DND-41 (cell line): ENCODE measurements at regions not wholly inside any gene's neighbourhood (a gene's known extent, or its start where the extent isn't known, plus 50 kb on each side); places are given as distances from the start of the nearest gene placed in this dataset.

ENCODE experiments used
- ATAC-seq: fragments of 200-7000 bp; cut with Tn5 transposase; 3 replicates; pipeline ENCODE4 v1.9.1; 2021; ENCODE audit warnings: low read depth; ENCODE audit not compliant: insufficient read depth
- DNase-seq: peaks from one replicate; pipeline ENCODE4 v3.0.0-alpha.2; 2020
- H2AFZ ChIP-seq: 2 replicates; pipeline ENCODE4 v1.6.0; 2012; ENCODE audit warnings: low read depth, low read length
- H3K27ac ChIP-seq: 2 replicates; pipeline ENCODE4 v1.5.1; 2012; ENCODE audit warnings: low read length, inconsistent platforms
- H3K27me3 ChIP-seq: fragments of 200-600 bp; sonication (generic); 2 replicates; pipeline ENCODE4 v1.6.0; 2012; ENCODE audit warnings: low read length, mild to moderate bottlenecking, inconsistent platforms; ENCODE audit not compliant: insufficient read depth, poor library complexity
- H3K36me3 ChIP-seq: 2 replicates; pipeline ENCODE4 v1.5.1; 2012; ENCODE audit warnings: low read length, inconsistent platforms; ENCODE audit not compliant: insufficient read depth
- H3K4me1 ChIP-seq: 2 replicates; pipeline ENCODE4 v1.5.1; 2012; ENCODE audit warnings: mild to moderate bottlenecking, low read length; ENCODE audit not compliant: insufficient read depth
- H3K4me2 ChIP-seq: 2 replicates; pipeline ENCODE4 v1.6.0; 2012; ENCODE audit warnings: mild to moderate bottlenecking, moderate library complexity, low read length, inconsistent platforms; ENCODE audit not compliant: insufficient read depth
- H3K4me3 ChIP-seq, 2 experiments: fragments of 200-600 bp in 1 of 2; shearing (Covaris generic) in 1 of 2; 2 replicates each; pipeline ENCODE4 v1.5.1; 2012 to 2016; ENCODE audit warnings: inconsistent platforms in 2 of 2, low read length in 2 of 2, mild to moderate bottlenecking in 2 of 2, low read depth in 1 of 2, moderate library complexity in 1 of 2
- H3K79me2 ChIP-seq: 2 replicates; pipeline ENCODE4 v1.6.0; 2012; ENCODE audit warnings: low read length, inconsistent platforms; ENCODE audit not compliant: insufficient read depth
- H3K9ac ChIP-seq: 2 replicates; pipeline ENCODE4 v1.6.0; 2012; ENCODE audit warnings: low read depth, mild to moderate bottlenecking, inconsistent platforms, low read length, moderate library complexity
- H3K9me3 ChIP-seq: 2 replicates; pipeline ENCODE4 v1.5.1; 2012; ENCODE audit warnings: low read length, moderate library complexity, mild to moderate bottlenecking, inconsistent platforms; ENCODE audit not compliant: insufficient read depth, severe bottlenecking
- H4K20me1 ChIP-seq: 2 replicates; pipeline ENCODE4 v1.6.0; 2012; ENCODE audit warnings: low read length; ENCODE audit not compliant: insufficient read depth
- EZH2 ChIP-seq: IDR thresholded peaks from 3 replicates; pipeline ENCODE4 v1.6.1; 2012; ENCODE audit warnings: borderline replicate concordance, low read depth, mild to moderate bottlenecking, moderate library complexity, low read length, inconsistent platforms; ENCODE audit not compliant: severe bottlenecking
- TF ChIP-seq, protein P1 (sequence below): IDR thresholded peaks from 2 replicates; pipeline ENCODE4 v1.5.1; 2012; ENCODE audit warnings: borderline replicate concordance, low read length, moderate library complexity, mild to moderate bottlenecking; ENCODE audit not compliant: poor library complexity, severe bottlenecking; ENCODE audit errors: extremely low read depth

DNA sequence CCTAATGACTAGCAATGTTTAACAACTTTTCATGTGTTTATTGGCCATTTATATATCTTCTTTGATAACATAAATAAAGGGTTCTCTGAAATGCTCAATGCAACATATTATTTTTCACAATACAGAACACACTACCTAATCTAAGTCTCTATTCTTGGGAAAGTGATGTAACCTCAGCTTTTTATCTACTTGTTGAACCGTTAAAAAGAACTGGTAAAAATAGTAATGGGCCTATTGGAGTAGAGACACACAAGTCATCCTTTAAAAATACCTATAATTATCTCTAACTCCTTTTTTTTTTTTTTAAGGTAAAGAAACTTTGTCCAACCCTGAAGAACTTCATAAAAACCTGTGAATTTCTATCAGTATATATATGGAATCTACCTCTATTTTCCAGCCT is 1067.7 kb upstream of the CELF4 start:
- Histone ChIP-seq H3K4me2 (no peak overlapping the region), H3K79me2 (no peaks in the 10 kb centered on the region), H3K9me3 (no peaks in the 10 kb centered on the region), H3K27me3 (no peaks in the 10 kb centered on the region), H3K27ac (no peak overlapping the region), H3K9ac (no peak overlapping the region), H3K4me1 (no peaks in the 10 kb centered on the region), H4K20me1 (no peaks in the 10 kb centered on the region), H3K36me3 (no peaks in the 10 kb centered on the region), H3K4me3 (no peak overlapping the region), H2AFZ (no peak overlapping the region)
- DNase-seq (no peak), ATAC-seq (no peak)
- no peak for TF ChIP-seq EZH2
- TF ChIP-seq, protein P1, sequence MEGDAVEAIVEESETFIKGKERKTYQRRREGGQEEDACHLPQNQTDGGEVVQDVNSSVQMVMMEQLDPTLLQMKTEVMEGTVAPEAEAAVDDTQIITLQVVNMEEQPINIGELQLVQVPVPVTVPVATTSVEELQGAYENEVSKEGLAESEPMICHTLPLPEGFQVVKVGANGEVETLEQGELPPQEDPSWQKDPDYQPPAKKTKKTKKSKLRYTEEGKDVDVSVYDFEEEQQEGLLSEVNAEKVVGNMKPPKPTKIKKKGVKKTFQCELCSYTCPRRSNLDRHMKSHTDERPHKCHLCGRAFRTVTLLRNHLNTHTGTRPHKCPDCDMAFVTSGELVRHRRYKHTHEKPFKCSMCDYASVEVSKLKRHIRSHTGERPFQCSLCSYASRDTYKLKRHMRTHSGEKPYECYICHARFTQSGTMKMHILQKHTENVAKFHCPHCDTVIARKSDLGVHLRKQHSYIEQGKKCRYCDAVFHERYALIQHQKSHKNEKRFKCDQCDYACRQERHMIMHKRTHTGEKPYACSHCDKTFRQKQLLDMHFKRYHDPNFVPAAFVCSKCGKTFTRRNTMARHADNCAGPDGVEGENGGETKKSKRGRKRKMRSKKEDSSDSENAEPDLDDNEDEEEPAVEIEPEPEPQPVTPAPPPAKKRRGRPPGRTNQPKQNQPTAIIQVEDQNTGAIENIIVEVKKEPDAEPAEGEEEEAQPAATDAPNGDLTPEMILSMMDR = no peak

DNA sequence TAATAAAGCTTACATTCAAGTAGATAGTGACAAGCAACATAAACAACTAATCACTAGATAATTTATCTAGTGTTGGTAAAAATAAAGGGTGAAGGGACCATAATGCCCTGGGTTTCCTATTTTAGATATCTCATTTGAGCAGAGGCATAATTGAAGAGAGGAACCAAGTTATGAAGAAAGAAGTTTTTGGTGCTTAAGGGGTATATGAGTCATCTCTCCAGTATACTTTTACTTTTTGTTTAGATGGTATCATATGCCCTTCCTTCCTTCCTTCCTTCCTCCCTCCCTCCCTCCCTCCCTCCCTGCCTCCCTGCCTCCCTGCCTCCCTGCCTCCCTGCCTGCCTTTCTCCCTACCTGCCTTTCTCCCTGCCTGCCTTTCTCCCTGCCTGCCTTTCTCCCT is 1053.5 kb upstream of the CELF4 start:
- no peak overlapping the region for H3K27ac ChIP-seq
- no peaks in the 10 kb centered on the region for H3K27me3 ChIP-seq
- H3K36me3 ChIP-seq = no peaks in the 10 kb centered on the region
- H3K9ac ChIP-seq = no peak overlapping the region
- H3K4me3 ChIP-seq = no peak overlapping the region
- H3K9me3 ChIP-seq = no peaks in the 10 kb centered on the region
- ATAC-seq (no peak), DNase-seq (no peak)
- TF ChIP-seq, protein P1 = no peak
- no peak for TF ChIP-seq EZH2
- 0 out of 2 replicates have a peak, but pooled peaks cover under 1% of the 10 kb centered on the region for H3K4me1 ChIP-seq
- no peaks in the 10 kb centered on the region for H3K79me2 ChIP-seq
- no peaks in the 10 kb centered on the region for H4K20me1 ChIP-seq
- peak overlapping the region; percentile 41; the same call in 1 of the 2 replicates for H2AFZ ChIP-seq
- no peak overlapping the region for H3K4me2 ChIP-seq

DNA sequence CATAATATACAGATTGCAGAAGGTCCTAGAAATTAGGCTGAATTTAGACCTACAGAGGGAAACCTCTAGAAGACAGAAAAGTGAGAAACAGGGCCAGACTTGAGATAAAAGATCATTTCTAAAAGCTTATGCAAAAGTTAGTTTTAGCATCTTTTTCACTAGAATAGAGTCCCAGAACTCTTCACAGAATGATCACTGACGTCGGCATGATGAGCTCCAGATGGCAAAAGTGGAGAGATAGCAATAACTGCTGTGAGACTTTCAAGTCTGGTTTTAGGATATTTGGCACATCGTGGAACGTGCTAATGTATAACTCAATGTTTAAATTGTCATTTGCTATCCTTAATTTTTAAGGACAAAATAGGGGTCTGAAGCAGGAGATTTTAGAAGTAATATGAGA is 1050.7 kb upstream of the CELF4 start:
- ATAC-seq (no peak), DNase-seq (no peak)
- Histone ChIP-seq H3K4me1 (peaks cover 2% of the 10 kb centered on the region; the same call in 1 of the 2 replicates), H3K9me3 (no peaks in the 10 kb centered on the region), H3K36me3 (no peaks in the 10 kb centered on the region), H3K27me3 (no peaks in the 10 kb centered on the region), H3K79me2 (no peaks in the 10 kb centered on the region), H2AFZ (no peak overlapping the region), H4K20me1 (no peaks in the 10 kb centered on the region), H3K4me2 (no peak overlapping the region), H3K9ac (no peak overlapping the region), H3K4me3 (no peak overlapping the region), H3K27ac (no peak overlapping the region)
- TF ChIP-seq, protein P1 = no peak
- TF ChIP-seq EZH2 = no peak

- H3K4me2 ChIP-seq = no peak overlapping the region
- H3K9me3 ChIP-seq = no peaks in the 10 kb centered on the region
- peaks cover 6% of the 10 kb centered on the region; the same call in 1 of the 2 replicates for H3K4me1 ChIP-seq
- no peak for ATAC-seq
- no peaks in the 10 kb centered on the region for H3K79me2 ChIP-seq
- H3K4me3 ChIP-seq = no peak overlapping the region
- H4K20me1 ChIP-seq = no peaks in the 10 kb centered on the region
- H3K27me3 ChIP-seq = no peaks in the 10 kb centered on the region
- H3K36me3 ChIP-seq = no peaks in the 10 kb centered on the region
- no peak overlapping the region for H2AFZ ChIP-seq
- H3K27ac ChIP-seq = no peak overlapping the region
- no peak for DNase-seq
- no peak overlapping the region for H3K9ac ChIP-seq
- TF ChIP-seq, protein P1 = no peak
- no peak for TF ChIP-seq EZH2
Measured at GRCh38 chr18:38612904-38613303, 1047.3 kb upstream of the CELF4 start.
